Prostate gland (tissue), 2 donors: ENCODE measurements at regions not wholly inside any gene's neighbourhood (a gene's known extent, or its start where the extent isn't known, plus 50 kb on each side); places are given as distances from the start of the nearest gene placed in this dataset.

ENCODE experiments used
- POLR2A ChIP-seq: fragments of 450-650 bp; IDR thresholded peaks from one replicate; pipeline ENCODE4 v1.6.1; 2016; ENCODE audit warnings: antibody characterized with exemption, mild to moderate bottlenecking
- POLR2AphosphoS5 ChIP-seq: sonication (generic); formaldehyde crosslinking; IDR thresholded peaks from one replicate; pipeline ENCODE4 v1.6.1; 2017; ENCODE audit warnings: antibody characterized with exemption
- TF ChIP-seq, protein P1 (sequence below), 4 experiments: fragments of 200-600 bp in 2 of 4; fragments of 450-650 bp in 2 of 4; sonication (generic) in 2 of 4; IDR thresholded peaks; 1 replicate in 3 of 4; 2 replicates in 1 of 4; pipeline ENCODE4 v1.5.1; 2016 to 2019; ENCODE audit warnings: antibody characterized with exemption in 4 of 4, mild to moderate bottlenecking in 2 of 4, moderate library complexity in 2 of 4

DNA sequence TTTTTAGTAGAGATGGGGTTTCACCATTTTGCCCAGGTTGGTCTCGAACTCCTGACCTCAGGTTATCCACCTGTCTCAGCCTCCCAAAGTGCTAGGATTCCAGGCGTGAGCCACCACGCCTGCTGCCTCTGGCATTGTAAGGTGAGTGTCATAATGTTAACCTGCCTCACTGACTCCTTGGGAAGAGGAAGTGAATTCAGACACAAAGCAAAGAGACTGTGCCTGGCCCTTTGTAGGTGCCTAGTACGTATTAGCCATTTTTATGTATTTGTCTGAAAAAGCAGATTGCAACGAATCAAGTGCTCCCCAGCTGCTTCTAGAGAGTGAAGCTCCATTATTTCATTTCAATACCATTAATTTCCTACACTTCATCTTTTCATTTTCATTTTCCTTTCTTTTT is 260.5 kb downstream of the SAMD5 start:
- TF ChIP-seq, protein P1, sequence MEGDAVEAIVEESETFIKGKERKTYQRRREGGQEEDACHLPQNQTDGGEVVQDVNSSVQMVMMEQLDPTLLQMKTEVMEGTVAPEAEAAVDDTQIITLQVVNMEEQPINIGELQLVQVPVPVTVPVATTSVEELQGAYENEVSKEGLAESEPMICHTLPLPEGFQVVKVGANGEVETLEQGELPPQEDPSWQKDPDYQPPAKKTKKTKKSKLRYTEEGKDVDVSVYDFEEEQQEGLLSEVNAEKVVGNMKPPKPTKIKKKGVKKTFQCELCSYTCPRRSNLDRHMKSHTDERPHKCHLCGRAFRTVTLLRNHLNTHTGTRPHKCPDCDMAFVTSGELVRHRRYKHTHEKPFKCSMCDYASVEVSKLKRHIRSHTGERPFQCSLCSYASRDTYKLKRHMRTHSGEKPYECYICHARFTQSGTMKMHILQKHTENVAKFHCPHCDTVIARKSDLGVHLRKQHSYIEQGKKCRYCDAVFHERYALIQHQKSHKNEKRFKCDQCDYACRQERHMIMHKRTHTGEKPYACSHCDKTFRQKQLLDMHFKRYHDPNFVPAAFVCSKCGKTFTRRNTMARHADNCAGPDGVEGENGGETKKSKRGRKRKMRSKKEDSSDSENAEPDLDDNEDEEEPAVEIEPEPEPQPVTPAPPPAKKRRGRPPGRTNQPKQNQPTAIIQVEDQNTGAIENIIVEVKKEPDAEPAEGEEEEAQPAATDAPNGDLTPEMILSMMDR (IDR thresholded peaks at IDR 0.05), result no peak
- TF ChIP-seq POLR2AphosphoS5, result no peak
- TF ChIP-seq POLR2A, result no peak
